K562 (cell line): ENCODE measurements at regions not wholly inside any gene's neighbourhood (a gene's known extent, or its start where the extent isn't known, plus 50 kb on each side); places are given as distances from the start of the nearest gene placed in this dataset.

Experiments used
- ATAC-seq: fragments of 200-7000 bp; cut with Tn5 transposase; 3 replicates; pipeline ENCODE4 v1.9.1; 2020; ENCODE audit warnings: moderate library complexity
- BruUV-seq: library from RNA; stranded (reverse); fragments of 400-500 nt; replicated peaks from 2 replicates; lab custom pipeline; 2021; lab: Mats Ljungman, UMichigan
- CTCF ChIA-PET: fragments of 300-600 bp; formaldehyde crosslinking; extraction: SDS; loops from one replicate; lab custom pipeline; 2021; ENCODE audit warnings: low intra/inter-chr PET ratio; lab: Yijun Ruan, JAX
- POLR2A ChIA-PET: fragments of 300-600, 350-650 bp; sonication (Branson Sonifier 250); formaldehyde crosslinking; extraction: SDS; loops from one replicate; lab custom pipeline; 2021; ENCODE audit warnings: antibody characterized with exemption, inconsistent platforms; lab: Yijun Ruan, JAX
- DNase-seq, 4 experiments: peaks; one replicate each; pipeline versions ENCODE4 v3.0.0 to v3.0.0-alpha.2; 2011 to 2018; ENCODE audit warnings: low spot score in 3 of 4, mixed read lengths in 3 of 4; ENCODE audit errors: extremely low read depth in 1 of 4
- FAIRE-seq: peaks from 2 replicates; lab custom pipeline; 2011; peaks lifted over from hg19 to GRCh38; lab: Jason Lieb, UNC
- H2AFZ ChIP-seq: 2 replicates; pipeline ENCODE4 v1.6.0; 2011; ENCODE audit warnings: low read depth, low read length, control low read depth, inconsistent platforms
- H3K27ac ChIP-seq: fragments of 200-600 bp; 3 replicates; pipeline ENCODE4 v1.8.0; 2011; ENCODE audit warnings: low read depth, mild to moderate bottlenecking, control low read depth, inconsistent platforms, low read length, moderate library complexity, mixed read lengths; ENCODE audit errors: extremely low read depth
- H3K27me3 ChIP-seq, 2 experiments: fragments of 300-600 bp in 1 of 2; 2 replicates in 1 of 2; 3 replicates in 1 of 2; pipeline versions ENCODE4 v1.6.0 to v1.8.0; 2011; ENCODE audit warnings: inconsistent platforms in 2 of 2, low read length in 2 of 2, mild to moderate bottlenecking in 1 of 2, mixed read lengths in 1 of 2, moderate library complexity in 1 of 2; ENCODE audit not compliant: control insufficient read depth in 2 of 2, insufficient read depth in 2 of 2
- H3K36me3 ChIP-seq: fragments of 300-600 bp; 3 replicates; pipeline ENCODE4 v1.8.0; 2011; ENCODE audit warnings: mild to moderate bottlenecking, low read length, inconsistent platforms; ENCODE audit not compliant: control insufficient read depth, insufficient read depth
- H3K4me1 ChIP-seq, 2 experiments: fragments of 200-600 bp in 1 of 2; replicated peaks in 1 of 2; 2 replicates in 1 of 2; 3 replicates in 1 of 2; pipeline versions ENCODE4 v1.5.1 to v1.8.0; 2011; ENCODE audit warnings: inconsistent platforms in 2 of 2, low read length in 2 of 2, mild to moderate bottlenecking in 1 of 2, mixed read lengths in 1 of 2, moderate library complexity in 1 of 2; ENCODE audit not compliant: control insufficient read depth in 2 of 2, insufficient read depth in 2 of 2
- H3K4me2 ChIP-seq: 2 replicates; pipeline ENCODE4 v1.6.1; 2011; ENCODE audit warnings: low read length, control low read depth, inconsistent platforms, mixed read lengths; ENCODE audit not compliant: insufficient read depth
- H3K4me3 ChIP-seq: fragments of 200-600 bp; sonication (generic), shearing (Covaris generic); 2 replicates; pipeline ENCODE4 v1.5.1; 2016; ENCODE audit warnings: control low read depth, inconsistent platforms
- H3K79me2 ChIP-seq: fragments of 200-600 bp; 3 replicates; pipeline ENCODE4 v1.8.0; 2011; ENCODE audit warnings: low read length, inconsistent platforms; ENCODE audit not compliant: control insufficient read depth, insufficient read depth
- H3K9ac ChIP-seq, 2 experiments: 2 replicates each; pipeline versions ENCODE4 v1.6.0 to v1.6.1; 2011; ENCODE audit warnings: low read depth in 2 of 2, low read length in 2 of 2, control low read depth in 1 of 2, inconsistent platforms in 1 of 2, mild to moderate bottlenecking in 1 of 2, mixed read lengths in 1 of 2; ENCODE audit not compliant: insufficient read depth in 1 of 2
- H3K9me1 ChIP-seq: one replicate; pipeline ENCODE4 v1.6.0; 2011; ENCODE audit warnings: inconsistent platforms, mild to moderate bottlenecking, low read length, moderate library complexity; ENCODE audit not compliant: control insufficient read depth, insufficient read depth
- H3K9me3 ChIP-seq: replicated peaks from 2 replicates; pipeline ENCODE4 v1.5.1; 2011; ENCODE audit warnings: low read depth, low read length, inconsistent platforms; ENCODE audit not compliant: control insufficient read depth, insufficient read depth
- H4K20me1 ChIP-seq: replicated peaks from 2 replicates; pipeline ENCODE4 v1.6.1; 2011; ENCODE audit warnings: low read length, inconsistent platforms, mixed read lengths; ENCODE audit not compliant: control insufficient read depth, insufficient read depth
- ADNP ChIP-seq: fragments of 200-800 bp; sonication (Bioruptor generic); IDR thresholded peaks from 2 replicates; pipeline ENCODE4 v1.6.1; 2016; ENCODE audit warnings: missing genetic modification characterization, missing compliant biosample characterization
- BCOR ChIP-seq: fragments of 450-650 bp; IDR thresholded peaks from 2 replicates; pipeline ENCODE4 v1.6.1; 2016
- CBX3 ChIP-seq, 2 experiments: IDR thresholded peaks; 1 replicate in 1 of 2; 2 replicates in 1 of 2; pipeline ENCODE4 v1.6.1; 2012; ENCODE audit warnings: inconsistent platforms in 2 of 2, low read length in 2 of 2, borderline replicate concordance in 1 of 2, control low read depth in 1 of 2
- ESRRA ChIP-seq: fragments of 450-650 bp; IDR thresholded peaks from 2 replicates; pipeline ENCODE4 v1.6.1; 2014; ENCODE audit warnings: low read depth, mild to moderate bottlenecking, moderate library complexity, borderline replicate concordance
- ETV6 ChIP-seq, 3 experiments: fragments of 150-350 bp in 1 of 3; sonication (generic) in 1 of 3; formaldehyde crosslinking in 1 of 3; IDR thresholded peaks; 2 replicates each; pipeline versions ENCODE4 v1.6.1 to v1.8.0; 2014 to 2022; ENCODE audit warnings: borderline replicate concordance in 2 of 3, low read depth in 2 of 3, antibody characterized with exemption in 1 of 3, low read length in 1 of 3, mild to moderate bottlenecking in 1 of 3, missing genetic modification reagents in 1 of 3
- HDAC1 ChIP-seq, 2 experiments: fragments of 450-650 bp; IDR thresholded peaks; 2 replicates each; pipeline ENCODE4 v1.6.1; 2016 to 2017; ENCODE audit warnings: inconsistent platforms in 1 of 2, mild to moderate bottlenecking in 1 of 2, moderate library complexity in 1 of 2
- HDAC2 ChIP-seq: fragments of 450-650 bp; IDR thresholded peaks from 2 replicates; pipeline ENCODE4 v1.6.1; 2016; ENCODE audit warnings: mild to moderate bottlenecking
- KDM1A ChIP-seq, 2 experiments: fragments of 450-650 bp; IDR thresholded peaks; 2 replicates each; pipeline ENCODE4 v1.6.1; 2016; ENCODE audit warnings: mild to moderate bottlenecking in 2 of 2
- NFE2L1 ChIP-seq: fragments of 450-650 bp; IDR thresholded peaks from 2 replicates; pipeline ENCODE4 v1.6.1; 2016; ENCODE audit warnings: missing genetic modification characterization, low read depth, mild to moderate bottlenecking, missing compliant biosample characterization, moderate library complexity, borderline replicate concordance
- RBM25 ChIP-seq: fragments of 200-400 bp; formaldehyde crosslinking; IDR thresholded peaks from 2 replicates; pipeline ENCODE4 v1.6.1; 2018; ENCODE audit warnings: low read length, low read depth, moderate library complexity; ENCODE audit not compliant: severe bottlenecking
- SMARCA5 ChIP-seq: fragments of 450-650 bp; IDR thresholded peaks from 2 replicates; pipeline ENCODE4 v1.6.1; 2016
- STAT5B ChIP-seq: fragments of 250-450 bp; sonication (Bioruptor Pico); IDR thresholded peaks from 2 replicates; pipeline ENCODE4 v1.8.0; 2021; ENCODE audit warnings: mild to moderate bottlenecking, inconsistent platforms
- WGBS: fragments of 100-300 bp; shearing (Covaris generic); methylation state at CpG from one replicate; pipeline ENCODE4 v1.1.6; 2016; ENCODE audit warnings: low coverage, mixed read lengths; ENCODE audit not compliant: insufficient coverage; ENCODE audit errors: missing lambda C conversion rate; 5-methylcytosine and 5-hydroxymethylcytosine counted together
- in situ Hi-C: fragments of 300-500 bp; cut with MboI; formaldehyde crosslinking; loops from 4 replicates; pipeline ENCODE4 v1.15.0; 2018; ENCODE audit warnings: inconsistent platforms, mixed read lengths
- intact Hi-C: fragments of 100-400 bp; cut with micrococcal nuclease; formaldehyde crosslinking; loops from 2 replicates; pipeline ENCODE4 v1.14.2; 2022
- TF ChIP-seq, protein P1 (sequence below): sonication (generic); formaldehyde crosslinking; IDR thresholded peaks from 2 replicates; pipeline ENCODE4 v1.8.1; 2023; ENCODE audit warnings: mild to moderate bottlenecking, missing genetic modification reagents

GRCh38 chr2:42965910-42966309, 173.5 kb upstream of the HAAO start:
- H3K4me2 ChIP-seq: no peak overlapping the region
- 77% methylated on average over 4 of the region's 5 CpGs for WGBS
- no peak overlapping the region; the same call in 2 of the 3 replicates for H3K27ac ChIP-seq
- peaks cover 22 to 31% of the 10 kb centered on the region in 2 experiments for H3K4me1 ChIP-seq
- TSS peak; percentile 27 for BruUV-seq
- H3K36me3 ChIP-seq: no peaks in the 10 kb centered on the region
- no peaks in the 10 kb centered on the region for H3K9me3 ChIP-seq
- ATAC-seq: no peak
- no peak overlapping the region for H2AFZ ChIP-seq
- TF ChIP-seq SMARCA5 (peak; percentile 39; the same call in 1 of the 2 replicates), HDAC1 (IDR thresholded peaks at IDR 0.05) (peak in 1 of 2 experiments; percentile 17; a peak in 1 of 4 replicates), ESRRA (peak; percentile 35; the same call in 1 of the 2 replicates), KDM1A (IDR thresholded peaks at IDR 0.05) (peak; percentile 69 to 74), CBX3 (IDR thresholded peaks at IDR 0.05; ENCODE audit: borderline replicate concordance in 1 of 2, low read length in 2 of 2) (0 out of 3 replicates have a peak, but pooled peaks of 1 of the 2 experiments have one; percentile 42), NFE2L1 (tag) (no peak), ADNP (peak; percentile 40; the same call in 1 of the 2 replicates), STAT5B (no peak), HDAC2 (0 out of 2 replicates have a peak, but pooled peaks have one; percentile 44), RBM25 (peak; percentile 76), BCOR (peak; percentile 87), ETV6 (IDR thresholded peaks at IDR 0.05; ENCODE audit: borderline replicate concordance in 1 of 2, low read depth in 2 of 2, low read length in 1 of 2) (no peak), ETV6 (CRISPR knock-in tag; IDR thresholded peaks at IDR 0.05; ENCODE audit: borderline replicate concordance) (no peak)
- TF ChIP-seq, protein P1, sequence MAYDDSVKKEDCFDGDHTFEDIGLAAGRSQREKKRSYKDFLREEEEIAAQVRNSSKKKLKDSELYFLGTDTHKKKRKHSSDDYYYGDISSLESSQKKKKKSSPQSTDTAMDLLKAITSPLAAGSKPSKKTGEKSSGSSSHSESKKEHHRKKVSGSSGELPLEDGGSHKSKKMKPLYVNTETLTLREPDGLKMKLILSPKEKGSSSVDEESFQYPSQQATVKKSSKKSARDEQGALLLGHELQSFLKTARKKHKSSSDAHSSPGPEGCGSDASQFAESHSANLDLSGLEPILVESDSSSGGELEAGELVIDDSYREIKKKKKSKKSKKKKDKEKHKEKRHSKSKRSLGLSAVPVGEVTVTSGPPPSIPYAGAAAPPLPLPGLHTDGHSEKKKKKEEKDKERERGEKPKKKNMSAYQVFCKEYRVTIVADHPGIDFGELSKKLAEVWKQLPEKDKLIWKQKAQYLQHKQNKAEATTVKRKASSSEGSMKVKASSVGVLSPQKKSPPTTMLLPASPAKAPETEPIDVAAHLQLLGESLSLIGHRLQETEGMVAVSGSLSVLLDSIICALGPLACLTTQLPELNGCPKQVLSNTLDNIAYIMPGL: no peak
- no peaks in the 10 kb centered on the region for H4K20me1 ChIP-seq
- H3K4me3 ChIP-seq: no peak overlapping the region
- intact Hi-C loops (no loop called here), in situ Hi-C loops (loop anchor here (5.0 kb wide), 1 partner anchor 516 kb away; no protein-coding TSS in a partner anchor)
- no peak overlapping the region for H3K9ac ChIP-seq
- CTCF ChIA-PET: no interaction called here
- POLR2A ChIA-PET: interaction anchor here (0.6 kb wide), 3 partner anchors 11 to 76 kb away, joined by 3 read pairs; no protein-coding TSS in a partner anchor
- H3K79me2 ChIP-seq: no peaks in the 10 kb centered on the region
- H3K27me3 ChIP-seq: no peaks in the 10 kb centered on the region
- H3K9me1 ChIP-seq: no peaks in the 10 kb centered on the region
- no peak for FAIRE-seq
- no peak for DNase-seq
